Fibroblast of skin of back (primary cell): ENCODE measurements at regions not wholly inside any gene's neighbourhood (a gene's known extent, or its start where the extent isn't known, plus 50 kb on each side); places are given as distances from the start of the nearest gene placed in this dataset.
"Not testable (repeated sequence)": the region's sequence is repeated elsewhere in the genome, so short reads cannot be mapped to it uniquely, and the experiment has no call there.

Experiments
- DNase-seq: peaks from one replicate; pipeline ENCODE4 v3.0.0-alpha.2; 2013

DNA sequence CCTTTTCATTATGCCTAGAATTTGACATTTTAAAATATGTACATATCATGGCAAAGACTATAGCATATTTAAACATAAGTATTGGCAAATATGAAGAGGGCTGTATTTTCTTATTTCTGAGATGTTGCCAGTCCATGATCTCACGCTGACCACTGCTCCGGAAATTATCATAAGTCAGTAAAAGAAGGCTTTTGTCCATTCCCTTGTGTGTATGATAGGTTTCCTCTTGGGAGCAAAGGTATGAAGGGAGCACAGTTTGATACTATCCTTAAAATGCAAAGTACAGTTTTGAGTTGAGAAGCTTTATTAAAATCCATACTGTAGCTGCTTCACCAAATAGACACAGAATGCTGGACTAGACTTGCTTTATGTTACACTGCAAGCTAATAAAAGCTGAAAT is 52.6 kb upstream of the AGA start:
- DNase-seq: no peak

DNA sequence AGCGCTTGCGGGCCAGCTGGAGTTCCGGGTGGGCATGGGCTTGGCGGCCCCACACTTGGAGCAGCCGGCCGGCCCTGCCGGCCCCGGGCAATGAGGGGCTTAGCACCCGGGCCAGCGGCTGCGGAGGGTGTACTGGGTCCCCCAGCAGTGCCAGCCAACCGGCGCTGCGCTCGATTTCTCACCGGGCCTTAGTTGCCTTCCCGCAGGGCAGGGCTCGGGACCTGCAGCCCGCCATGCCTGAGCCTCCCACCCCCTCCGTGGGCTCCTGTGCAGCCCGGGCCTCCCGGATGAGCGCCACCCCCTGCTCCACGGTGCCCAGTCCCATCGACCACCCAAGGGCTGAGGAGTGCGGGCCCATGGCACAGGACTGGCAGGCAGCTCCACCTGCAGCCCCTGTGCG is 53.4 kb upstream of the AGA start:
- not testable (repeated sequence) for DNase-seq

DNA sequence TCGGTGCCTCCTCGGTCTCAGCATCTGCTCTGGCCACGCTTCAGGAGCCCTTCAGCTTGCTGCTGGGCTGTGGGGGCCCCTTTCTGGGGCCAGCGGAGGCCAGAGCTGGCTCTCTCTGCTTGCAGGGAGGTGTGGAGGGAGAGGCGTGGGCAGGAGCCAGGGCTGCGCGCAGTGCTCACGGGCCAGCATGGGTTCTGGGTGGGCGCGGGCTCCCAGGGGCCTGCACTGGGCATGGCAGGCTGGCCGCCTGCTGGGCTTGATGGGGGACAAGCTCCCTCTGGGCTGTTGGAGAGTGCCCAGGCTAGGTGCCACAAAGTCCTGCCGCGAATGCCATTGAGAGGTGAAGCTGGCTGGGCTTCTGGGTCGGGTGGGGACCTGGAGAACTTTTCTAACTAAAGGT is 57.3 kb upstream of the AGA start:
- DNase-seq: no peak

DNA sequence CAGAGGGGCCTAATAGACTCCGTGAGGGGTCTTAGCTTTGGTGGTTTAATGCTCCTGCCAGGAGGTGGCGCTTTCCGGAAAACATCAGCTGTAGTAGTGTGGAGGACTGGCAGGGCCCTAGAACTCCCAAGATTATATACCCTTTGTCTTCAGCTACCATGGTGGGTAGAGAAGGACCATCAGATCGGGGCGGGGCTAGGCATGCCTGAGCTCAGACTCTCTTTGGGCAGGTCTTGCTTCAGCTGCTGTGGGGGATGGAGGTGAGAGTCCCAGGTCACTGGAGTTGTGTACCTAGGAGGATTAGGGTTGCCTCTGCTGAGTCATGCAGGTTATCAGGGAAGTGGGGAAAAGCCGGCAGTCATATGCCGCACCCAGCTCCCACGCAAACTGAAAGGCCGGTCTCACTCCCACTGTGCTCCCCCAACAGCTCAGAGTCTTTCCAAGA is 63.0 kb upstream of the AGA start:
- DNase-seq: no peak

DNA sequence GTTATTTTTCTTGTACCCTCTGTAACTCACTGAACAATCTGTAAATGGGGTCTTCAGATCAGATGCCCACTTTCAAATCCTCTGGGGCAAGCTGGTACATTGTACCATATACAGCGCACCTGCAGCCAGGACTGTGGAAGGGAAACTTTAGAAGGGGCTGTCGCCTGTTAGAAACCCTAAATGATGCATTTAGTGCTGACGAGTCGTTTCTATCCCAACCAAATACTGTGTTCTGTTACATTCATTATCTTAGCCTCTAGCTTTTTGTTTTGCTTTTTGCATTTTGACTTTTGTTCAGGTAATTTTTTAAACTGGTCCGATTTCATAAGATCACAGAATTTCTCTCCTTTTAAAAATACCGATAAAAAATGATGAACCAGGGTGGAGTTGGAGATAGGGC is 66.4 kb upstream of the AGA start:
- no peak for DNase-seq

DNA sequence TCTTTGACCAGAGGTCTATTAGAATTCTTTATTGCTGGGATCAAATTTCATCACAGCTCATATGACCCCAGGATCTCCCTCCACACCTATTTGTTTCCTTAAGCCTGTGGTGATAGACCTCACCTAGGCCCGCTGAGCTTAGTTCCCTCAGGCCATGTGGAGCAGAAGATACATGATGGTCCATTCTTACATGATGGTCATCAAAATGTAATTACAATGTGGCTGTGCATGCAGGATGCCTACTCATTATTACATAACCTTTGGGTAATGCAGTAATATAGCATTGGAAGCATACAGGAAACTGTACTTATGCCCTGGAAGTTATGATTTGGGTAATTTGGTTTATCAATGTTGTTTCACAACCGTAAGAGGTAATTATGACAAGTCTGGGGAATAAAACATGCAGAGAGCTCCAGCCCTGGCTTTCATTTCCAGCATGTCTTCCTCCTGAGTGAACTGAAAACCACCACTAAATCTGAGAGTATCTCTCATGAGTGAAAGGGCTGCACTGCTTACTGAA is 67.0 kb upstream of the AGA start:
- DNase-seq: no peak

DNA sequence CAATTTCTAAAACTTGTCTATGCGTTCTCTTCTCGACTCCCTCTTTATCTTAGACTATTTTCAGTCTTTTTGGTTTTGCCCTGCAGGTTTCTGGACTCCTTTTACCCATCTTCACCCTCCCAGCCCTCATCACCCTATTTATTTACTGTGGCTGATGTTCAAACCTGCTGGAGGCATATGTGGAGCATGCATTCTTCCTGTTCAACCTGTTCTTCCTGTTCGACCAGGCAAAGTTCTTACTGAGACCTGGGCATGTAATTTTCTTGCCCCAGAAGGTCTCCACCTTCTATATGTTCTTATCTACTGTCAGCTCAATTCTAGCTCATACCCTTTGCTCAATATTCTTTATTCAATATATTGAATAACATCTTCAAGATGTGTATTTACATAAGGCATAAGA is 69.4 kb upstream of the AGA start:
- DNase-seq: no peak

DNA sequence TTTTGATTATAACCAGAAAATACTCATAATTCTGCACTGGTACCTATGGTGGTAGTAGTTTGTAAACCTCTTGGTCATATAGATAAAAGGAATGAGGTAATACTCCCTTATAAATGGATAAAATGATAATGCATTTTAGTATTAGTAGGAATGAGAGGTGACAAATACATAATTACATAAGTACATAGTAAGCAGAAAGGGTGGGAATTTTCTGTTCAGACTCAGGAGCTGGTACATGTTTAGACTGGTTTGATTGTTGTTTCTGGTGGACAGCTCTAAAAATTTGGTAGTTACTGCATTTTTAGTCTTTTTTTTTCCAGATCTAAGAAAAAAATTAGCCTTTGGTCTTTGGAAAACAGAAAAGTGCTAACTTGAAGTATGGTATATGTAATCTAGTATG is 70.4 kb upstream of the AGA start:
- DNase-seq: no peak

DNA sequence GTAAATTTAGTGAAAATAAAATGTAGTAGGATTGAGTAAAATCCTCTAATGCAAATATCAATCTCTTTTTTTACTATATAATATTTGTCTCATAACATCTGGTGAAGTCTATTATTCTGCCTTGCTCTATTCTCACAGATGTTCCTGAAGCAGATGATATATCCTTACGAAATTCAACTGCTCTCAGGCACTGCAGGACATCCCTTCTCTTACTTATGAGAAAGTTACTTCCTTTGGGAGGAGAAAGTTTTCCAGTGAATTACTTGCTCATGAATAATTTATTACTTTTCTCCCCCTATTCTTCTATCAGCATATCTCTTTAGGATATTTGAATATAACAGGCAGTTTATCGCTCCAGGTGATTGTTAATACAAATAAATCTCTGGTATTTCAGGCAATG is 75.6 kb upstream of the AGA start:
- DNase-seq: no peak

DNA sequence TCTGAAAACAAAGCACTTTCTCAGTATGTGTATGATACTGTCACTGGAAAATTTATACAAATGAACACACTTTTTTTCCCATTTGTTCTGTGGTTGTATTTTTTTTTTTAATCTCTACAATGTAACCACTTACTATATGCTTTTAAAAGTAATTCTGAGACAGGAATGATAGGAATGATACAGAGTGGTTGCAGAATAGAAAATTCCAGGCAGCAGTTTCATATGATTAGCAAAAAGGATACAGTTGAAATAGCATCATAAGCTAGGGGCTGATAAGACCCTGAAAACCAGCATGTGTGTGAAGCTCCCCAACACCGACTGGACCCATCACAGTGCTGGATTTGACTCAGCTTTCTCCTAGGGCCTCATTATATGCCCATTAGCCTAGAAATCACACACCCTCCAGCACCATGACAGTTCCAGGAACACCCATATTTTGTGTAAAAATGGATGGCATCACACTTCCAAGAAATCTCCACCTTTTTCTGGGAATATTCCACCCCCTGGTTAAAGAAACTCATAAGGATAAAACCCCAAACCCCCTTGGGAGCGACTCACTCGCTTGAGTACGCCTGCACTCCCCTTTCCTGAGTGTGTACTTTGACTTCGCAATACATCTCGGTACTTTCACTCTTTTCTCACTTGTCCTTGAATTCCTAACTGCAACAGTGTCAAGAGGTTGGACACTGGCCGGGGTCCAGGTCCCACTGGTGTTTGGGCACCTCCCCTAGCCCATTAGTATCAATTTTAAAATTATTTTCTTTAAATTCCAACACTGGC is 77.4 kb upstream of the AGA start:
- peak; percentile 36 for DNase-seq

DNA sequence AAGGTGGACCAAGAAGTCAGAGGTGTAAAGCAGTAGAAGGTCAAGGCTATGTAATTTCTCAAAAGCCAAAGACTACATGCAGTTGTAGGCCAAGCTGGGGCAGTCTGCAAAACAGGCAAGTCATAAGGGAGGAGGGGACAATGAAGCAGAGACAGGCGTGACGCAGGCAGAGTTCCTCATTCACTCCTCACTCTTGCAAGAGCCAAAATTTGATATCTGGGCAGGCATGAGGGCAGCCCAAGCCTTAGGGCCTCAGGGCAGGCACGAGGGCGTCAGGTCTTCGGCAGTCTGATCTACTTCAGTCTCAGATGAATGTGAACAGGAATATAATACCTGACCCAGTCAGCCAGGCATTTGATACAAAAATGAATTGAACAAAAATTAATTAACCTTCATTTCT is 86.4 kb upstream of the AGA start:
- no peak for DNase-seq

DNA sequence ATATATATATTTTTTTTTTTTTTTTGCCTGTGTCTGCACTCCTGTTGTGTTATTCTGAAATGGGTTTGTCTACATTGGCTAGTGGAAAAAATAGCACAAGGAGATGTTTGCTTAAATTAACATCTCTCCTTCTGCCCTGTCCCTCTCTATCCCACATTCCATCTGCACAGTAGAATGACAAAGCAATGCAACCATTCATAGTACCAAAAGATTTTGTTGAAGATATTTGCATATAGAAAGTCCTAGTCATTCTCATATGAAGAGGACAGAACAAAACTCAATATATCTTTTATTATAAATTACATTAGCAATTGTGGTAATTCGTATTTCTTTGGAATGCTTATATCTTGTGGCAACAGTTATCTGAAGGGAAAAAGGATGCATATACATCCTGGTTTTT is 88.3 kb upstream of the AGA start:
- DNase-seq: no peak

DNA sequence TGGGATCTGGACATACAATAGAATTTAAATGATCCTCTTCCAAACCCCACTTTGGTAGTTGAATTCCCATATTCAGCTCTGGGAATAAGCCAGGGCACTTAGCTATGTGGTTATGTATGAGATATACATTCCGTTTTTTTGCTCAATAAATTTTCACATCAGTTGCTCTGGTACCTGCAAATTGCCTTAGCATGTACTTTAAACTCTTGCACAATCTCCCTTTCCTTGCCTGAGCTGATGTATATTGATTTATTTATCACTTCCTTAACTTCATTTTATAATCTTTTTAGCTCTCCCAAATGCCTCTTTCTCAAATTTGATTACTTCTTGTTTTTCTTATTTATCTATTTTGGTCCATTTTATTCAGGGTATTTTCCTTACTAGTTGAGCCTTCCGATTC is 90.1 kb upstream of the AGA start:
- no peak for DNase-seq

DNA sequence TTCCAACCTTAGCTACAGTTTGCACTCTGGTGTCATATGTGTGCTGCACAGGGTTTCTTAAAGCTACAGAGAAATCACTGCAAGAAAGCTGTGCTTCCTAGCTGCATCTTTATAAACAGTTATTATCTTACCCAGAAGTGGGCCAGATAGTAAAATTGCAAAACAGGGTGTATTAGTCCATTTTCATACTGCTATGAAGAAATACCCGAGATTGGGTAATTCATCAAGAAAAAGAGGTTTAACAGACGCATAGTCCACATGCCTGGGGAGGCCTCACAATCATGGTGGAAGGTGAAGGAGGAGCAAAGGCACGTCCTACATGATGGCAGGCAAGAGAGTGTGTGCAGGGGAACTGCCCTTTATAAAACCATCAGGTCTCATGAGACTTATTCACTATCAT is 92.6 kb upstream of the AGA start:
- not testable (repeated sequence) for DNase-seq

DNA sequence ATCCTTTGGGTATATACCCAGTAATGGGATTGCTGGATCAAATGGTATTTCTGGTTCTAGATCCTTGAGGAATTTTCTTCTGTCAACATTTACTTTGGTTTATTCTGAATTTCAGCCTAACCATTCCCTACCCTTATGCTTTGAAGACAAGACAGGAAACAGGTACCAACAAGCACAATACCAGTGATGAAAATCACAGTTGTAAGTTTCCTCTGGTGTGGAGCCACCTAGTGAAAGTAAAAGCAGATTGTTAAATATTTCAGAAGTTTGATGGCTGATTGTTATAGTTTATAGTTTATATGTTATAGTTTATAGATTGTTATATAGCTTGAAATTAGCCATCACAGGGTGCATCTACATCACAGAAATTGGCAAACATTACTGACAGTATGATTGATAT is 104.5 kb upstream of the AGA start:
- no peak for DNase-seq

DNA sequence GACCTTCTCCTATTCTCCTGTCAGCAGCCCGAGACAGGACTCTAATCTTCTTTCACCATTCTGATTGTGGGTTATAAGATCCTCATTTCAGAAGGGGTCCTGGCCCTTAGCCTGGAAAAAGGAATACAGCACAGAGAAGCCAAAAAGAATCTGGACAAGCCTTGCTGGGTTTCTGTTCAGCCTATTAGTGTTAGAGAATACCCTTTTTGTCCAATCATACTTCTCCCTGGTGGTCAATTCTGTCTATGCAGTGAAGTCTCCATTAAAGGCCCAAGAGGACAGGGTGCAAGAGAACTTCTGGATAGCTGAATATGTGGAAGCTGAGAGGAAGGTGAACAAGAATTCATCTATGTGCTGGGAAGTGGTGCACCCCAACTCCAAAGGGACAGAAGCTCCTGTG is 105.7 kb upstream of the AGA start:
- DNase-seq: no peak

DNA sequence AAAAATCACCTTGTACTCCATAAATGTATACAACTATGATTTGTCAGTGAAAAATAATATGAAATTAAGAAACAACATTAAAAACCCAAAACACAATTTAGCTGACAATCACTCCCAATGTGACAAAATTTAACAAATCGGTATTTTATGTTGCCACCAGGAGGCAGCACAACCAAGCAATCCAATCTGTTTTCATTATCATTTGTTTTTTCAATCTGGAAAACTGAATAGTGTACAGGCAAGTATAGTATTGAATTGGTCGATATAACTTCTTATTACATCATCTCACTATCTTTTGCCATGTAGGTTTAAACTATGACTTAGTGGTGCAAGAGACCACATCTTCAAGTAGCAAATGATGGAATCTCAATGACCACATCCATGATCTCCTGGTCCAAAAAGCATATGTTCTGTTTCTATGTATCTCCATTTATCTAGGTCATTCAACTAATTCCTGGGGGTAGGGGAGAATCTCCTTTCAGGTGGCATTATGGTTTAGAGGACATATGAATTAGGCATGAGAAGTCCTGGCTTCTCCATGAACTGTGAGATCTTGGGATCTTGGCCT is 112.9 kb upstream of the AGA start:
- DNase-seq: peak; percentile 32

DNA sequence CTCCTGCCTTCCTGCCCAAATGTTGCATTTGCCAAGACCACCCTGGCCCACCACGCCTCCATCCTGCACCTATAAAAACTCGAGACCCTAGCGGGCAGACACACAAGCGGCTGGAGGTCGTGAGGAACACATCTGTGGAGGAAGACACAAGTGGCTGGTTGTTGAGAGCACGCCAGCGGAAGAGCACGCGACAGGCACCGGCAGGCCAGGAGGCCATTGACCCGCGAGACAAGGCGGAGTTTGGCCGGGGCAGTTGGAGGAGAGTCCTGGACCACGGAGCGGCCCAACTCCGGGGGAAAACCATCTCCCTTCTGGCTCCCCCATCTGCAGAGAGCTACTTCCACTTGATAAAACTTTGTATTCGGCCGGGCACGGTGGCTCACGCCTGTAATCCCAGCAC is 115.2 kb upstream of the AGA start:
- no peak for DNase-seq

DNA sequence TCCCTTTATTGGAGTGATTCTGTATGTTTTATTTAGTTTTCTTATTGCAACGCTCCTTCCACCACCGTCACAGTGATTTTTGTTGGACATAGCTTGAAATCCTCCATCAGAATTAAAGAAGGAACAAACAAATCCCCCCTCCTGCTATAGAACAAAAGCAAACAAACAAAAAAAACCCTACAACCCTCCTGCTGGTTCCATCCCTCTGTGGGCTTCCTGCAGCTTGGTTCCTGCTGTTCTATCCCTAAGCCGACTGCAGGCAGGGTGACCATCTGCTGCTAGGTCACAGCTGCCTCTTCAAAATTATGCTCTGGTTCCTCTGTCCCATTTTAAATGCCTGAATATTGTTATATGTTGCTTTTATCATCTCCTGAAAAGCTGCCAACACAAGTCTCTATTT is 116.8 kb upstream of the AGA start:
- DNase-seq: no peak

DNA sequence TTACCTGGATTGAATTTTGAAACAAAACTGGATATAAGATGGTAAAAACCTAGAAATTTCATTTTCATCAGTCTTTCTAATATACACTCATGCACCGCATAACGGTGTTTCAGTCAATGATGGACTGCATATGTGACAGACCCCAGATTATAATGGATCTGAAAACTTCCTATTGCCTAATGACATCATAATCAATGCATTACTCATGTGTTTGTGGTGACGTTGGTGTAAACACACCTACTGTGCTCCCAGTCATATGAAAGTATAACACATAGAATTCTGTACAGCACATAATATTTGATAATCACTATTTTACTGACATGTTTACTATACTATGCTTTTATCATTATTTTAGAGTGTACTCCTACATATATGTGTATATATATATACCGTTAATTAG is 119.9 kb upstream of the AGA start:
- no peak for DNase-seq

DNA sequence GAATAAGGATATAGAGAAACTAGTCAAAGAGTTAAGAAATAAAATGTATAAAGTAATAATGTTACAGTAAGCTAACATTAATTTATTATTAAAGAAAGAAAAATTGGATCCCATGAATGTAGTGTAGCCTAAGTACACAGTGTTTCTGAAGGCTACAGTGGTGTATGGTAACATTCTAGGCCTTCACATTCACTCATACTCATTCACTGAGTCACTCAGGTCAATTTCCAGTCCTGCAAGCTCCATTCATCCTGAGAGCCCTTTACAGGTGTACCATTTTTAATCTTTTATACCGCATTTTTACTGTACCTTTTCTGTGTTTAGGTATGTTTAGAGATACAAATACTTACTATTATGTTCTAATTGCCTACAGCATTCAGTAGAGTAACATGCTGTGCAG is 120.6 kb upstream of the AGA start:
- DNase-seq: no peak

DNA sequence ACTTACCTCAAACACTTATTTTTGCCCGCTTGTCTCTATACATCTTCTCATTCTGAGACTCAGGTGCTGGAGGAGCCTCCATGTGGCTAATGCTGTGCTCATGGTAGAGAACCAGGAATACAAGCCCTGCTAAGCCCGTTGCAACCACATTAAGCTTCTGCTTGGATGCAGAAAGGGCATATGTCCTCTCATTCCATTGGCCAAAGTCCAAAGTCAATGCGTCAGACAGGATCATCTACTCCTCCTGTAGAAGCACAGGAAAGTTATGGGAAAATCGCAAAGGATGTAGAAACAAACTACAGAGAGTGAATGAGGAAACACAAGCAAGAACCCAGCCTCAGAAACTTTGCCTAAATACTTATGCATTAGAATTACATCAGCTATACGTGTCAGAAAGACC is 124.5 kb upstream of the AGA start:
- no peak for DNase-seq

DNA sequence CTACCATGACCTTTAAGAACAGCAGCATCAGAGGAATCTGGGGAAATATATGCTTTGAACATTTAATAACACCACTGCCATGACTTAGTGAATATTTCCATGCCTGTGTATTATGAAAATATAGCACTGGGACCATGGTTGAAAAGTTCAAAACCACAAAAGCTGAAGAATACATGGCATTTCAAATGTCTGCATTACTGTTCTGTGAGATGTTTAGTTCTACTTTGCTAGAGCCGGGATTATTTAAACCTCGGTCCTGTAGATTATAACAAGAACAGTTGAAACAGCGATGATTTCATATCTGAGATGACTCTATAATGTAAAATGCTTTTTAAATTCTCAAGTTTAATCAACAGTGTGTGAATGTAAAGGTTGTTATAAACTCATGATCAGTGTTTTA is 126.7 kb upstream of the AGA start:
- DNase-seq: peak; percentile 42

DNA sequence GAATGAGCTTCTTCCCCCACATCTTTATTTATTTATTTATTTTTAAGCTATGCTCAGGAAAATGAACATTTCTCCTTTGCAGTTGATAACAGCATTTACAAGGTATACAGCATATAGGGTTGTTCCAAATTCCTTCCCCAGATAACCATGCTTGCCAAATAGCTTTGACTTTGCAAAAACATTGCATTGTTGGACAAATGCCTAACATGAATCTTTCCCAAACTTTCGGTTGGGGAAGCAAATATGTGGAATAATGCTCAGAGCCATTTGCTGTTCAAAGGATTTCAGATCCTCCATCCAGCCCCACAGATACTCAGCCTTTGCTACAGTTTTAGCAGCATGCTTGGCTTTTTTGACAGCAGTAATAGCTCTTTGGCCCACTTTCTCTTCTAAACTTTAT is 127.2 kb upstream of the AGA start:
- peak; percentile 63 for DNase-seq

DNA sequence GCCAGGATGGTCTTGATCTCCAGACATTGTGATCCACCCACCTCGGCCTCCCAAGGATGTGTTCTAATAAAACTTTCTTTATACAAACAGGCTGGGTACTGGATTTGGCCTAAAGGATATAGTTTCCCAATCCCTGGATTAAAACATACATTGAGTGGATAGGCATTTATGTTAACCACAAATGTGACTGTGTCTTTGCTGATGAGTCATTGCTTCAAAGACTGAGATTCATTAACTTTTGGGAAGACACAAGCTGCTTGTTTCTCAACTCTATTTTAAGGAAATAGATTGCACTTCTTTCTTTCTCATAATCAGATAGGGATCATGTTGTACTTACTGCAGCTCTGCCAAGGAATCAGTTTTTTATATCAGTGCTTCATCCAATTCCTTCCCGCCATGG is 131.3 kb upstream of the AGA start:
- DNase-seq: peak; percentile 88
